GM12878 (cell line): ENCODE measurements at regions not wholly inside any gene's neighbourhood (a gene's known extent, or its start where the extent isn't known, plus 50 kb on each side); places are given as distances from the start of the nearest gene placed in this dataset.

Source experiments
- ATAC-seq: fragments of 200-7000 bp; cut with Tn5 transposase; 3 replicates; pipeline ENCODE4 v1.9.1; 2020; ENCODE audit warnings: mild to moderate bottlenecking, moderate library complexity
- BruUV-seq: library from RNA; stranded (reverse); fragments of 400-500 nt; replicated peaks from 2 replicates; lab custom pipeline; 2021; lab: Mats Ljungman, UMichigan
- CTCF ChIA-PET: fragments of 300-600 bp; sonication (Branson Sonifier 250); formaldehyde crosslinking; extraction: SDS; loops from one replicate; lab custom pipeline; 2021; ENCODE audit warnings: inconsistent platforms; lab: Yijun Ruan, JAX
- POLR2A ChIA-PET: fragments of 350-600 bp; formaldehyde crosslinking; extraction: SDS; loops from one replicate; lab custom pipeline; 2021; ENCODE audit warnings: inconsistent platforms; lab: Charles Lee
- RAD21 ChIA-PET: fragments of 300-600 bp; sonication (Branson Sonifier 250); formaldehyde crosslinking; loops from one replicate; lab custom pipeline; 2023; ENCODE audit warnings: antibody characterized with exemption; ENCODE audit not compliant: unreplicated experiment; lab: Charles Lee
- SMC1A ChIA-PET: fragments of 300-600 bp; sonication (Branson Sonifier 250); formaldehyde crosslinking; loops from one replicate; lab custom pipeline; 2023; ENCODE audit not compliant: unreplicated experiment, uncharacterized antibody; lab: Charles Lee
- DNase-seq: peaks from one replicate; pipeline ENCODE4 v3.0.0-alpha.2; 2011; ENCODE audit warnings: low read depth, low spot score
- FAIRE-seq: peaks from 3 replicates; lab custom pipeline; 2011; peaks lifted over from hg19 to GRCh38; lab: Jason Lieb, UNC
- H2AFZ ChIP-seq: 2 replicates; pipeline ENCODE4 v1.6.0; 2011; ENCODE audit warnings: low read depth, low read length, control low read depth; ENCODE audit not compliant: control insufficient read depth
- H3K27ac ChIP-seq: 2 replicates; pipeline ENCODE4 v1.5.1; 2011; ENCODE audit warnings: control low read depth; ENCODE audit not compliant: control insufficient read depth, insufficient read depth
- H3K27me3 ChIP-seq, 2 experiments: replicated peaks in 1 of 2; 2 replicates each; pipeline versions ENCODE4 v1.6.0 to v1.6.1; 2011; ENCODE audit warnings: low read length in 1 of 2; ENCODE audit not compliant: control insufficient read depth in 2 of 2, insufficient read depth in 2 of 2
- H3K36me3 ChIP-seq, 2 experiments: 2 replicates each; pipeline ENCODE4 v1.5.1; 2011; ENCODE audit warnings: low read length in 1 of 2; ENCODE audit not compliant: control insufficient read depth in 2 of 2, insufficient read depth in 2 of 2
- H3K4me1 ChIP-seq: 2 replicates; pipeline ENCODE4 v1.6.1; 2011; ENCODE audit warnings: mild to moderate bottlenecking, low read length, moderate library complexity, mixed read lengths; ENCODE audit not compliant: control insufficient read depth, insufficient read depth
- H3K4me2 ChIP-seq: 2 replicates; pipeline ENCODE4 v1.6.0; 2011; ENCODE audit warnings: control low read depth; ENCODE audit not compliant: control insufficient read depth, insufficient read depth
- H3K4me3 ChIP-seq: fragments of 200-600 bp; sonication (generic); 2 replicates; pipeline ENCODE4 v1.5.1; 2016
- H3K79me2 ChIP-seq: 2 replicates; pipeline ENCODE4 v1.6.0; 2011; ENCODE audit warnings: low read length; ENCODE audit not compliant: control insufficient read depth, insufficient read depth
- H3K9ac ChIP-seq: 2 replicates; pipeline ENCODE4 v1.8.0; 2011; ENCODE audit warnings: low read length, control low read depth, mixed read lengths; ENCODE audit not compliant: control insufficient read depth, insufficient read depth
- H3K9me3 ChIP-seq: replicated peaks from 3 replicates; pipeline ENCODE4 v1.5.1; 2011; ENCODE audit warnings: mild to moderate bottlenecking, low read length; ENCODE audit not compliant: control insufficient read depth, insufficient read depth
- H4K20me1 ChIP-seq: 2 replicates; pipeline ENCODE4 v1.6.0; 2011; ENCODE audit not compliant: control insufficient read depth, insufficient read depth
- CREM ChIP-seq: IDR thresholded peaks from 2 replicates; pipeline ENCODE4 v1.6.1; 2014; ENCODE audit warnings: antibody characterized with exemption, low read depth
- GATAD2B ChIP-seq: fragments of 450-650 bp; conservative IDR thresholded peaks from 2 replicates; pipeline ENCODE4 v1.6.1; 2017; ENCODE audit warnings: low read depth, mild to moderate bottlenecking, moderate library complexity
- IKZF2 ChIP-seq, 2 experiments: fragments of 450-650 bp; IDR thresholded peaks; 2 replicates each; pipeline ENCODE4 v1.6.1; 2017; ENCODE audit warnings: mild to moderate bottlenecking in 2 of 2, moderate library complexity in 2 of 2
- RFX5 ChIP-seq: IDR thresholded peaks from 2 replicates; pipeline ENCODE4 v1.6.1; 2011; ENCODE audit warnings: low read depth, low read length, improper control_type of control experiment
- WGBS: methylation state at CpG from one replicate; pipeline ENCODE4 v1.1.6; 2016; ENCODE audit warnings: low lambda C conversion rate; ENCODE audit not compliant: insufficient replicate concordance, insufficient coverage; ENCODE audit errors: missing lambda C conversion rate; 5-methylcytosine and 5-hydroxymethylcytosine counted together
- in situ Hi-C: fragments of 300-500 bp; cut with MboI; formaldehyde crosslinking; loops from 9 replicates; pipeline ENCODE4 v1.14.3; 2018; ENCODE audit warnings: mixed read lengths
- intact Hi-C: fragments of 100-400 bp; cut with micrococcal nuclease; formaldehyde crosslinking; loops from one replicate; pipeline ENCODE4 v1.14.2; 2022; ENCODE audit not compliant: unreplicated experiment
- TF ChIP-seq, protein P1 (sequence below): fragments of 450-650 bp; formaldehyde crosslinking; IDR thresholded peaks from 2 replicates; pipeline ENCODE4 v1.4.0; 2022; ENCODE audit warnings: mild to moderate bottlenecking, moderate library complexity
- TF ChIP-seq, protein P2 (sequence below): IDR thresholded peaks from 2 replicates; pipeline ENCODE4 v1.6.1; 2011; ENCODE audit warnings: mild to moderate bottlenecking, low read depth, low read length, moderate library complexity; ENCODE audit not compliant: insufficient replicate concordance

DNA sequence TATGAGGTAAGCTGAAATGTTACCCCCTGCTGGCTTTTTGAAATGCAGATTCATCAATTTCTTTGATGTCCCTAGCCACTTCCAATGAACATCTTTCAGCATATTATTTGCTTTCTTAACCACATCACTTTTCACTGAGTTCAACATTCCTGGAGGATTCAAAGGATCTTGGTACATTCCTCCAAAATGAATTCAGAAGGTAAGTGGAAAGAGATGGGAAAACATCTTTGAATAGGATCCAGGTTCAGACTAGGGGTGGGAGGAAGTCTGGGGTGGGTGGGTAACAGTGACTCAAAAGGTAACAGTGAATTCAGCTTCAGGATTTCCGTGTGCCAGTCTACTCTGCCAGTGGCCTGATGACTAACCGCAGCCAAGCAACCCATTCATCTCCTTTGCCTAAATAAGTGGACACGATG, 180.7 kb downstream of the ZC3H11B start (continued):
- TF ChIP-seq, protein P1, sequence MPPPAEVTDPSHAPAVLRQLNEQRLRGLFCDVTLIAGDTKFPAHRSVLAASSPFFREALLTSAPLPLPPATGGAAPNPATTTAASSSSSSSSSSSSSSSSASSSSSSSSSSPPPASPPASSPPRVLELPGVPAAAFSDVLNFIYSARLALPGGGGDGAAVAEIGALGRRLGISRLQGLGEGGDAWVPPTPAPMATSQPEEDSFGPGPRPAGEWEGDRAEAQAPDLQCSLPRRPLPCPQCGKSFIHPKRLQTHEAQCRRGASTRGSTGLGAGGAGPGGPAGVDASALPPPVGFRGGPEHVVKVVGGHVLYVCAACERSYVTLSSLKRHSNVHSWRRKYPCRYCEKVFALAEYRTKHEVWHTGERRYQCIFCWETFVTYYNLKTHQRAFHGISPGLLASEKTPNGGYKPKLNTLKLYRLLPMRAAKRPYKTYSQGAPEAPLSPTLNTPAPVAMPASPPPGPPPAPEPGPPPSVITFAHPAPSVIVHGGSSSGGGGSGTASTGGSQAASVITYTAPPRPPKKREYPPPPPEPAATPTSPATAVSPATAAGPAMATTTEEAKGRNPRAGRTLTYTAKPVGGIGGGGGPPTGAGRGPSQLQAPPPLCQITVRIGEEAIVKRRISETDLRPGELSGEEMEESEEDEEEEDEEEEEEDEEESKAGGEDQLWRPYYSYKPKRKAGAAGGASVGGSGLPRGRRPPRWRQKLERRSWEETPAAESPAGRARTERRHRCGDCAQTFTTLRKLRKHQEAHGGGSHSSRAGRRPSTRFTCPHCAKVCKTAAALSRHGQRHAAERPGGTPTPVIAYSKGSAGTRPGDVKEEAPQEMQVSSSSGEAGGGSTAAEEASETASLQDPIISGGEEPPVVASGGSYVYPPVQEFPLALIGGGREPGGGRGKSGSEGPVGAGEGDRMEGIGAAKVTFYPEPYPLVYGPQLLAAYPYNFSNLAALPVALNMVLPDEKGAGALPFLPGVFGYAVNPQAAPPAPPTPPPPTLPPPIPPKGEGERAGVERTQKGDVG (CRISPR knock-in tag) = no peak
- no peak for TF ChIP-seq GATAD2B
- TF ChIP-seq, protein P2, sequence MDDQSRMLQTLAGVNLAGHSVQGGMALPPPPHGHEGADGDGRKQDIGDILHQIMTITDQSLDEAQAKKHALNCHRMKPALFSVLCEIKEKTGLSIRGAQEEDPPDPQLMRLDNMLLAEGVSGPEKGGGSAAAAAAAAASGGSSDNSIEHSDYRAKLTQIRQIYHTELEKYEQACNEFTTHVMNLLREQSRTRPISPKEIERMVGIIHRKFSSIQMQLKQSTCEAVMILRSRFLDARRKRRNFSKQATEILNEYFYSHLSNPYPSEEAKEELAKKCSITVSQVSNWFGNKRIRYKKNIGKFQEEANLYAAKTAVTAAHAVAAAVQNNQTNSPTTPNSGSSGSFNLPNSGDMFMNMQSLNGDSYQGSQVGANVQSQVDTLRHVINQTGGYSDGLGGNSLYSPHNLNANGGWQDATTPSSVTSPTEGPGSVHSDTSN = no peak
- no peak for TF ChIP-seq IKZF2 (IDR thresholded peaks at IDR 0.05)

DNA sequence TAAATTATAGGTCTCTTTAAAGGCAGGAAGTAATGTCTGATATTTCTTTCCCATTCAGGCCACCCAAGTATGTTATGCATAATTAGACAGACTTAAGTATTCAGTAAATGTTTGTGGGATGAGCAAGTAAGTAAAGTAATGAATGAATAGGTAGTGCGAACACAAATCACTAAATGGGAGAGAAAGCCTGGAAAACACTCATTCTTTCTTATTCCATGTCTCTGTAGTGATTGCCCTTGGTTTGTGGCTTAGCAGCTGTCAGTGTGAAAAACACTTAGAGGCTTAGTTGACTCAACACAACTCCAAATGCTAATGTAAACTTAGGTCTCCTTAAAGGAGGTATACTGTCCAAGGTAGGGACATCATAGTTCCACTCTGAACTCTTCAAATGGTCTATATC, 182.5 kb downstream of the ZC3H11B start:
- FAIRE-seq = no peak
- H4K20me1 ChIP-seq = no peaks in the 10 kb centered on the region
- intact Hi-C loops = no loop called here

More for the DNA sequence above, 182.5 kb downstream of the ZC3H11B start:
- Histone ChIP-seq H2AFZ (no peak overlapping the region), H3K27me3 (no peaks in the 10 kb centered on the region), H3K4me2 (no peak overlapping the region), H3K9me3 (no peaks in the 10 kb centered on the region), H3K36me3 (no peaks in the 10 kb centered on the region), H3K79me2 (no peaks in the 10 kb centered on the region), H3K27ac (no peak overlapping the region), H3K9ac (no peak overlapping the region), H3K4me3 (no peak overlapping the region), H3K4me1 (peaks cover 3% of the 10 kb centered on the region; the same call in 1 of the 2 replicates)
- in situ Hi-C loops = no loop called here
- BruUV-seq = no TSS peak
- POLR2A ChIA-PET = no interaction called here
- ATAC-seq (no peak), DNase-seq (no peak)
- SMC1A ChIA-PET = interaction anchor here (0.9 kb wide), 1 partner anchor 11 kb away, joined by 3 read pairs; no protein-coding TSS in a partner anchor
- TF ChIP-seq RFX5 (no peak), CREM (no peak)
- RAD21 ChIA-PET = no interaction called here
- CTCF ChIA-PET = no interaction called here
- WGBS = 85% methylated on average over 1 of the region's 1 CpG
